ENCODE measurements at regions not wholly inside any gene's neighbourhood (a gene's known extent, or its start where the extent isn't known, plus 50 kb on each side); places are given as distances from the start of the nearest gene placed in this dataset.

DNA sequence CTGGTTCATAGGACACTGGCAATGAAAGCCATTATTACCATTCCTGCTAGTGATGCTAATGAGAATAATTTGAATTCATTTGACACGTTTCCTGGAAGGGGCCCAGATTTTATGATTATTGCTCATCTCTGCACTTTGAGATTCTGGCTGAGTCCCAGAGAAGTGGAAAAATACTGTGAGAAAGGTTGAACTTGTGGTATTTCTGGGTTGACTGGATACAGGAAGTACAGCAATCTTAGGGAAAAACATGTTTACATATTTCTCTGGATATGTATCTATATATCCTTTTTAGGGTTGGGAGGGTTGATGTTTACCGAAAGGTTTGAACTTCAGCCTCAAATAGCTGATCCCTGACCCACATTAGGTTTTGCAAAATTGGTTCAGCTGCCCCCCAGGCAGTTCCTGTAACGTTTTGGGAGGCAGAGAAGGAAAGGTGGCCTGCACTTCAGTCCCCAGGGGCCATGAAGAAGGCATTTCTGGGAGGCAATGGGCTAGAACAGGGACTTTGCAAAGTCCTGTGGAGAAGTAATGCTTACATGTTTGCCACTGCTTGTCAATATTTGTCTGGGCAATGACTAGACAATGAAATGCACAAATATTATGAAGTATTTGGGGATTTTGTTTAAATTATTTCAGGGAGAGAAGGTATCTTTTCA lies 253.7 kb upstream of the PITRM1 start:
- dilution Hi-C loops (cut with MboI; ENCODE audit: extremely low pct_ligation_motif_present, low sequenced_read_pairs) (no loop called here), intact Hi-C loops (cut with micrococcal nuclease) (loop anchor here (1.0 kb wide), 2 partner anchors 9 to 29 kb away; no protein-coding TSS in a partner anchor)
- DNase-seq (ENCODE audit: low read depth, low spot score) (peak; percentile 96), FAIRE-seq (peak; percentile 93)
- Histone ChIP-seq H3K4me1 (ENCODE audit: control insufficient read depth, extremely low read depth, insufficient read depth, low read length) (peaks cover 38% of the 10 kb centered on the region), H3K9ac (replicated peaks; ENCODE audit: extremely low read depth, insufficient read depth, low read length) (peak overlapping the region; percentile 7), H3K9me1 (replicated peaks; ENCODE audit: control insufficient read depth, extremely low read depth, insufficient read depth, low read length) (no peaks in the 10 kb centered on the region), H3K27ac (ENCODE audit: insufficient read depth, low read depth, low read length) (peak overlapping the region; percentile 77), H2AFZ (ENCODE audit: low read depth, low read length) (peak overlapping the region; percentile 51), H3K79me2 (ENCODE audit: control insufficient read depth, insufficient read depth, low read length) (no peaks in the 10 kb centered on the region), H3K4me3 (replicated peaks in 1 of 3; ENCODE audit: insufficient read depth in 1 of 3, low read depth in 1 of 3, low read length in 3 of 3) (no peak overlapping the region), H3K27me3 (ENCODE audit: control insufficient read depth in 2 of 2, insufficient read depth in 2 of 2, low read length in 2 of 2) (no peaks in the 10 kb centered on the region), H4K20me1 (replicated peaks; ENCODE audit: control insufficient read depth, extremely low read depth, insufficient read depth, low read length) (no peaks in the 10 kb centered on the region), H3K36me3 (ENCODE audit: control insufficient read depth in 2 of 2, extremely low read depth in 1 of 2, insufficient read depth in 2 of 2, low read length in 2 of 2) (no peaks in the 10 kb centered on the region), H3K4me2 (ENCODE audit: insufficient read depth, low read length) (peak overlapping the region; percentile 58), H3K9me3 (replicated peaks; ENCODE audit: control insufficient read depth, insufficient read depth, low read length) (no peaks in the 10 kb centered on the region)
- no TSS peak for BruUV-seq (replicated peaks)
- ChIA-PET POLR2A (interaction anchor here (0.9 kb wide), 1 partner anchor 329 kb away, joined by 5 read pairs; no protein-coding TSS in a partner anchor), CTCF (interaction anchor here (0.7 to 1.2 kb wide), 4 partner anchors 9 to 42 kb away, joined by 3 to 5 read pairs (median 3); no protein-coding TSS in a partner anchor)
- TF ChIP-seq MAX (IDR thresholded peaks at IDR 0.05; ENCODE audit: insufficient read depth, insufficient read length) (no peak), POLR2AphosphoS5 (IDR thresholded peaks at IDR 0.05; ENCODE audit: insufficient read depth, low read depth, low read length) (peak; percentile 36), FOS (IDR thresholded peaks at IDR 0.05; ENCODE audit: borderline replicate concordance, insufficient read depth, low read length) (peak; percentile 21), MYC (IDR thresholded peaks at IDR 0.05; ENCODE audit: low read depth, low read length) (no peak), GATA2 (IDR thresholded peaks at IDR 0.05; ENCODE audit: insufficient read depth, insufficient read length, low read depth, low read length) (peak; percentile 73)

DNA sequence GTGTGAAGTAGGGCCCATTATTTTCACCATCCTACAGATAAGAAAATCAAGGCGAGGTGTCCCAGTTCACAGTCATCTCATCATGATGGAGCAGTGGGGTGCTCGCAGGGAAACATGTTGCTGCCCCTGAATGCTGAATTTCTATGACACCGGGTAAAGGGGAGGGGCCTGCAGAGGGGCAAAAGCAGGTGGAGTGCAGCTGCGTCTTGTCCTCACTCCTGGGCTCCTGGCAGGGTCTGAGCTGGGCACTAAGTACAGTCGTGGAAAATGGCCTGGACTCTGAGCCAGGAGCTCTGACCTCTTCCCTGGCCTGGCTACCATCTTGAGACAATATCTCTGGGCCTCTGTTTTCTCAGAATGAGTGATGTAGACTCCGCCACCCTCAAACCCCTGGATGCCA lies 253.1 kb upstream of the PITRM1 start:
- no peak overlapping the region for H2AFZ ChIP-seq (ENCODE audit: low read depth, low read length)
- H3K36me3 ChIP-seq (ENCODE audit: control insufficient read depth in 2 of 2, extremely low read depth in 1 of 2, insufficient read depth in 2 of 2, low read length in 2 of 2) = no peaks in the 10 kb centered on the region
- H4K20me1 ChIP-seq (replicated peaks; ENCODE audit: control insufficient read depth, extremely low read depth, insufficient read depth, low read length) = no peaks in the 10 kb centered on the region
- no peak for DNase-seq (ENCODE audit: low read depth, low spot score)
- H3K9me3 ChIP-seq (replicated peaks; ENCODE audit: control insufficient read depth, insufficient read depth, low read length) = no peaks in the 10 kb centered on the region
- H3K27ac ChIP-seq (ENCODE audit: insufficient read depth, low read depth, low read length) = peak overlapping the region; percentile 77
- no peaks in the 10 kb centered on the region for H3K9me1 ChIP-seq (replicated peaks; ENCODE audit: control insufficient read depth, extremely low read depth, insufficient read depth, low read length)
- intact Hi-C loops (cut with micrococcal nuclease) = loop anchor here (1.0 to 2.0 kb wide), 3 partner anchors 10 to 30 kb away; no protein-coding TSS in a partner anchor
- TF ChIP-seq FOS (IDR thresholded peaks at IDR 0.05; ENCODE audit: borderline replicate concordance, insufficient read depth, low read length) (no peak), MAX (IDR thresholded peaks at IDR 0.05; ENCODE audit: insufficient read depth, insufficient read length) (no peak), POLR2AphosphoS5 (IDR thresholded peaks at IDR 0.05; ENCODE audit: insufficient read depth, low read depth, low read length) (no peak), EZH2 (IDR thresholded peaks at IDR 0.05; ENCODE audit: borderline replicate concordance, low read depth, low read length, severe bottlenecking) (no peak)
- no peak overlapping the region for H3K4me3 ChIP-seq (replicated peaks in 1 of 3; ENCODE audit: insufficient read depth in 1 of 3, low read depth in 1 of 3, low read length in 3 of 3)
- no peak overlapping the region for H3K9ac ChIP-seq (replicated peaks; ENCODE audit: extremely low read depth, insufficient read depth, low read length)
- peak overlapping the region; percentile 58 for H3K4me2 ChIP-seq (ENCODE audit: insufficient read depth, low read length)
- peaks cover 38% of the 10 kb centered on the region for H3K4me1 ChIP-seq (ENCODE audit: control insufficient read depth, extremely low read depth, insufficient read depth, low read length)
- no peak for FAIRE-seq
- ChIA-PET CTCF (interaction anchor here (0.7 to 1.2 kb wide), 4 partner anchors 10 to 42 kb away, joined by 3 to 5 read pairs (median 3); no protein-coding TSS in a partner anchor), POLR2A (interaction anchor here (0.9 kb wide), 1 partner anchor 330 kb away, joined by 5 read pairs; no protein-coding TSS in a partner anchor)
- dilution Hi-C loops (cut with MboI; ENCODE audit: extremely low pct_ligation_motif_present, low sequenced_read_pairs) = no loop called here
- H3K27me3 ChIP-seq (ENCODE audit: control insufficient read depth in 2 of 2, insufficient read depth in 2 of 2, low read length in 2 of 2) = no peaks in the 10 kb centered on the region
- BruUV-seq (replicated peaks) = no TSS peak
- no peaks in the 10 kb centered on the region for H3K79me2 ChIP-seq (ENCODE audit: control insufficient read depth, insufficient read depth, low read length)
